Esophagus muscularis mucosa (tissue), 4 donors: ENCODE measurements at regions not wholly inside any gene's neighbourhood (a gene's known extent, or its start where the extent isn't known, plus 50 kb on each side); places are given as distances from the start of the nearest gene placed in this dataset.

Experiments used
- DNase-seq: peaks from one replicate; pipeline ENCODE4 v3.0.0-alpha.2; 2017; ENCODE audit errors: extremely low spot score
- H3K27ac ChIP-seq, 4 donors: fragments of 200-600 bp; sonication (generic); replicated peaks in 1 of 4; 1 replicate in 3 of 4; 2 replicates in 1 of 4; pipeline ENCODE4 v1.5.1; 2016 to 2019; ENCODE audit warnings: mild to moderate bottlenecking in 1 of 4
- H3K27me3 ChIP-seq, 4 donors: fragments of 200-600 bp; sonication (generic); one replicate each; pipeline versions ENCODE4 v1.5.1 to v1.6.0; 2016 to 2019
- H3K36me3 ChIP-seq, 4 donors: fragments of 200-600 bp; sonication (generic); one replicate each; pipeline ENCODE4 v1.5.1; 2016 to 2019
- H3K4me1 ChIP-seq, 4 donors: fragments of 200-600 bp; sonication (generic); one replicate each; pipeline ENCODE4 v1.5.1; 2016 to 2019
- H3K4me3 ChIP-seq, 4 donors: fragments of 200-600 bp; sonication (generic); 1 replicate in 2 of 4; 2 replicates in 2 of 4; pipeline ENCODE4 v1.5.1; 2016 to 2019; ENCODE audit warnings: mild to moderate bottlenecking in 4 of 4, moderate library complexity in 1 of 4
- H3K9me3 ChIP-seq, 4 donors: fragments of 200-600 bp; sonication (generic); 1 replicate in 3 of 4; 2 replicates in 1 of 4; pipeline ENCODE4 v1.5.1; 2016 to 2019
- EP300 ChIP-seq: sonication (generic); formaldehyde crosslinking; IDR thresholded peaks from one replicate; pipeline ENCODE4 v1.6.1; 2017; ENCODE audit warnings: antibody characterized with exemption
- POLR2A ChIP-seq: fragments of 450-650 bp; IDR thresholded peaks from one replicate; pipeline ENCODE4 v1.6.1; 2017; ENCODE audit warnings: antibody characterized with exemption, moderate library complexity, mild to moderate bottlenecking, low read depth
- POLR2AphosphoS5 ChIP-seq, 2 donors: sonication (generic); formaldehyde crosslinking; IDR thresholded peaks; one replicate each; pipeline ENCODE4 v1.6.1; 2017; ENCODE audit warnings: antibody characterized with exemption in 2 of 2
- WGBS: methylation state at CpG from one replicate; pipeline ENCODE4 v1.1.5; 2018; 5-methylcytosine and 5-hydroxymethylcytosine counted together
- intact Hi-C: fragments of 100-400 bp; cut with DNase I; formaldehyde crosslinking; loops from one replicate; pipeline ENCODE4 v1.15.1; 2023
- TF ChIP-seq, protein P1 (sequence below), 3 experiments: fragments of 200-600 bp in 2 of 3; fragments of 450-650 bp in 1 of 3; sonication (generic) in 2 of 3; IDR thresholded peaks; one replicate each; pipeline ENCODE4 v1.5.1; 2017 to 2019; ENCODE audit warnings: antibody characterized with exemption in 3 of 3, mild to moderate bottlenecking in 2 of 3, moderate library complexity in 1 of 3

DNA sequence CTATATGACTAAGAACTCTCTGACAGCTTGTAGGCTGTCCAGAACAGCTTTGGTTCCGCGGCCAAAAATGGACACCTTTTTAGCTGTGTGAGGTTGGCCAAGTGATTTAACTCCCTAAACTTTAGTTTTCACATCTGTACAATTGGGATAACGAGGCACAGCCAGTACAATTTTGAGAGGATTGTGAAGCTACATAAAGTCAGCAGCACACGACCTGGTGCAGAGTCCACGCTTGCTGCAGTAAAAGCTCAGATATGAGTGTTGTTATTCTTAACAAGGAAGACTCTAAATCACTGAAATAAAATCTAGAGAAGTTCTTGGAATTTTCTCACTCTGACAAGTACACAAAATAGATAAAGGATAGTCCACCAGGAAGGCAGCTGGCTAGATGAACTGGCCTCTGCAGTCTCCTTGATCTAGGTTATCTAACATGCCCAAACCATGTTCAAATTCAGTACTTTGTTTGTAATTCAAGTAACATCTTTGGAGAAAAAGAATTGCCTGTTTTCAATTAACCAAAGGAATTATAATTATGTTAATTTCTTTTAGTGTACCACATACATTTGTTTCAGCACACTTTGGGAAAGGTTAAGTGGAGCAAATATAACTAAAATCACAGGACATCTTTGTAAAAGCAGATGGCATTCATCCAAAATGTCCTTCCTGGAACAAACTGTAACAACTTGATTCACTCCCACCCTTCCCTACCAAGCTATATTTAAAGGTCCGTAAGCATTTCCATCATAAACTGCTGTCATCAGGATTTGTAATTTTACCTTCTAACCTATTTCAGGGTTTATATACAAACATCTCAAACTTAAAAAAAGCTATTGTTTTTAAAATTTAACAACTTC, 201.7 kb upstream of the STK17B start:
- TF ChIP-seq, protein P1, sequence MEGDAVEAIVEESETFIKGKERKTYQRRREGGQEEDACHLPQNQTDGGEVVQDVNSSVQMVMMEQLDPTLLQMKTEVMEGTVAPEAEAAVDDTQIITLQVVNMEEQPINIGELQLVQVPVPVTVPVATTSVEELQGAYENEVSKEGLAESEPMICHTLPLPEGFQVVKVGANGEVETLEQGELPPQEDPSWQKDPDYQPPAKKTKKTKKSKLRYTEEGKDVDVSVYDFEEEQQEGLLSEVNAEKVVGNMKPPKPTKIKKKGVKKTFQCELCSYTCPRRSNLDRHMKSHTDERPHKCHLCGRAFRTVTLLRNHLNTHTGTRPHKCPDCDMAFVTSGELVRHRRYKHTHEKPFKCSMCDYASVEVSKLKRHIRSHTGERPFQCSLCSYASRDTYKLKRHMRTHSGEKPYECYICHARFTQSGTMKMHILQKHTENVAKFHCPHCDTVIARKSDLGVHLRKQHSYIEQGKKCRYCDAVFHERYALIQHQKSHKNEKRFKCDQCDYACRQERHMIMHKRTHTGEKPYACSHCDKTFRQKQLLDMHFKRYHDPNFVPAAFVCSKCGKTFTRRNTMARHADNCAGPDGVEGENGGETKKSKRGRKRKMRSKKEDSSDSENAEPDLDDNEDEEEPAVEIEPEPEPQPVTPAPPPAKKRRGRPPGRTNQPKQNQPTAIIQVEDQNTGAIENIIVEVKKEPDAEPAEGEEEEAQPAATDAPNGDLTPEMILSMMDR (IDR thresholded peaks at IDR 0.05) = no peak
- TF ChIP-seq POLR2A (no peak), POLR2AphosphoS5 (IDR thresholded peaks at IDR 0.05) (no peak), EP300 (no peak)
- 26% methylated on average over 6 of the region's 6 CpGs for WGBS

DNA sequence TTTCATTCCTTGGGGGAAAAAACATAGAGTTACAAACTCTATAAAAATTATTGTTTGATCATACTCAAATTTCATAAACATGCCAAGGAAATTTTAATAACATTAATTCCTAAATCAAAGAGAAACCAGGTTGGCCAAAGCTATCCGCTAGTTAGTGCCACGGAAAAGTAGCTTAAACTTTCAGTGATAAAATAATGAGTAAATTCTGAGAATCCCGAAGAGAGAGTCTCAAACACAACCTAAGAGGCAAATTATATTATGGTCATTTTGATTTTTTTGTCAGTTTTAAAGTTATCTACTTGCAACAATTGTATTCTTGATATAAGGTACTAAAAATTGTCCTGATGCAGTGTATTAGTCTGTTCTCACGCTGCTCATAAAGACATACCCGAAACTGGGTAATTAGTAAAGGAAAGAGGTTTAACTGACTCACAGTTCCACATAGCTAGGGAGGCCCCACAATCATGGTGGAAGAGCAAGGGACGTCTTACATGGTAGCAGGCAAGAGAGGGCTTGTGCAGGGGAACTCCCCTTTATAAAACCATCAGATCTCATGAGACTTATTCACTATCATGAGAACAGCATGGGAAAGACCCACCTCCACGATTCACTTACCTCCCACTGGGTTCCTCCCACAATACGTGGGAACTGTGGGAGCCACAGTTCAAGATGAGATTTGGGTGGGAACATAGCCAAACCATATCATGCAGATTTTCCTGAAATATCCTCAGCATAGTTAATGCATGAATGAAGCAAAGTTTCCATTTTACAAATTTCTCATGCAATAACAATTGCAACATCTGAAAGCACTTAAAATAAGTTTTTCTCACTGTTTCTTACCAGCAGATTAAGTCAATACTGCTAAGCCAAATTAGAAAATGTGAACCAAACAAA, 205.9 kb upstream of the STK17B start:
- DNase-seq = no peak
- H3K27ac ChIP-seq = no peak overlapping the region
- no peaks in the 10 kb centered on the region for H3K36me3 ChIP-seq
- H3K27me3 ChIP-seq = no peaks in the 10 kb centered on the region
- H3K9me3 ChIP-seq = no peaks in the 10 kb centered on the region
- H3K4me3 ChIP-seq = no peak overlapping the region
- 95% methylated on average over 8 of the region's 8 CpGs for WGBS
- TF ChIP-seq POLR2AphosphoS5 (IDR thresholded peaks at IDR 0.05) (no peak), POLR2A (no peak), EP300 (no peak)
- TF ChIP-seq, protein P1 (IDR thresholded peaks at IDR 0.05) = no peak
- H3K4me1 ChIP-seq = peaks cover 25 to 35% (median 29%) of the 10 kb centered on the region in 4 donors
- intact Hi-C loops = no loop called here

More for the DNA sequence above, 201.7 kb upstream of the STK17B start:
- DNase-seq = no peak
- H3K4me3 ChIP-seq = no peak overlapping the region
- intact Hi-C loops = no loop called here
- peak overlapping the region; percentile 21 to 51 (median 43) for H3K27ac ChIP-seq
- no peaks in the 10 kb centered on the region for H3K36me3 ChIP-seq
- H3K9me3 ChIP-seq = peaks cover 0 to 16% (median 0%) of the 10 kb centered on the region in 4 donors
- H3K27me3 ChIP-seq = no peaks in the 10 kb centered on the region
- H3K4me1 ChIP-seq = peaks cover 14 to 19% (median 17%) of the 10 kb centered on the region in 4 donors

DNA sequence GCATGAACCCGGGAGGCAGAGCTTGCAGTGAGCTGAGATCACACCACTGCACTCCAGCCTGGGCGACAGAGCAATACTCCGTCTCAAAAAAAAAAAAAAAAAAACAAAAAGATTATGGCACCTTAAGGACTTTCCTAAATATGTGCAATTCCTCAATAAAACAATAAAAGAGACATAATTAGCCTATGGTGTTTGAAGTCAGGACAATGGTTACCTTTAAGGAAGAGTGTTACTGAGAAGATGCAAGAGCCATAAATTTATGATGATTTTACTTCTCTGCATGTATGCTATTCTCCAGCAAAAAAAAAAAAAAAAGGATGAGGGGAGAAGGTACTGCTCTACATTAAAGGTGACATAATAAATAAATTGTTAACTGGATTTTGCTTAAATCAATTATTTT, 208.2 kb upstream of the STK17B start:
- H3K4me1 ChIP-seq = peaks cover 14 to 19% (median 16%) of the 10 kb centered on the region in 4 donors
- H3K27me3 ChIP-seq = no peaks in the 10 kb centered on the region
- no peak overlapping the region for H3K27ac ChIP-seq
- intact Hi-C loops = no loop called here
- 96% methylated on average over 3 of the region's 3 CpGs for WGBS
- no peak for DNase-seq
- H3K9me3 ChIP-seq = no peaks in the 10 kb centered on the region
- H3K36me3 ChIP-seq = no peaks in the 10 kb centered on the region
- TF ChIP-seq POLR2AphosphoS5 (IDR thresholded peaks at IDR 0.05) (no peak), EP300 (no peak), POLR2A (no peak)
- TF ChIP-seq, protein P1 (IDR thresholded peaks at IDR 0.05) = no peak
- no peak overlapping the region for H3K4me3 ChIP-seq

DNA sequence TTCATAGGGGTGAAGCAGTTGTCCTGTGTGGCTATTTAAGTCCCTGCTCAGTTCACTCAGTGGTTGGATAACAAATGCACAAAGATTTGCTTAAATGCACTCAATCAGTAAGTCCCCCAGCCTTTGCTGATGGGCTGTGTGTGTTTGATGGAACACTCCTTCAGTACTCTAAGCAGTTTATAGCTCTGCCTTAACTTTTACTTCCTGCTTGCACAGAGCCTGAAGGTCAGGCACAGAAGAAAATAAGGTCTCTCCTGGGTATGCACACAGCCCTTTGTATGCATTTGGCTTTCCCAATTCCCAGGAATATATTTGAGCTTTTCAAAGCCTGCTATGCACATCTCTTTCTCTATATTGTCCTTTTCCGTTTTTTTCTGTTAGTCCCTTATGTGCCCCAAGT, 208.7 kb upstream of the STK17B start:
- Histone ChIP-seq H3K4me1 (peaks cover 14 to 19% (median 16%) of the 10 kb centered on the region in 4 donors), H3K36me3 (no peaks in the 10 kb centered on the region), H3K4me3 (no peak overlapping the region), H3K9me3 (no peaks in the 10 kb centered on the region), H3K27ac (no peak overlapping the region), H3K27me3 (no peaks in the 10 kb centered on the region)
- intact Hi-C loops = no loop called here
- WGBS = 53% methylated on average over 1 of the region's 1 CpG
- DNase-seq = no peak
- TF ChIP-seq POLR2AphosphoS5 (IDR thresholded peaks at IDR 0.05) = no peak

DNA sequence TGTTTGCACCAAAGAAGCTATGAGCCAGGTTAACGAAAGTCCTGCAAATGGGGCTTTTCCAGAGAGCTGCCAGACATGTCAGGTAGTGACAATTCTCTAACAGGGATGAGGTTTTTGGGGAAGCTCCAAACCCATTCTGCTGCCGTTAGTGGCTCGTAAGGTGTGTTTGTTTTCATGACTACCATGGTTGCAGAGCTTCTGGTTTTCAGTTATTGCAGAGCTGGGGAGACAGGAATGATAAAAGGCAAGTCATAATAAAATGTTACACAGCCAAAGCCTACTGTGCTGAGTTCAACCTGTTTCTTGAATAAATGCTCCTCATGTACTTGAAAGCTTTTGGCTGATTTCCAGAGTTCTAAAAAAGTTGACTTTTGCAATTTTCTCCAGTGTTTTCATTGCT, 209.2 kb upstream of the STK17B start:
- no peak for DNase-seq
- TF ChIP-seq POLR2A (no peak), EP300 (no peak), POLR2AphosphoS5 (IDR thresholded peaks at IDR 0.05) (no peak)
- TF ChIP-seq, protein P1 (IDR thresholded peaks at IDR 0.05) = no peak
- H3K27me3 ChIP-seq = no peaks in the 10 kb centered on the region
- intact Hi-C loops = no loop called here
- H3K27ac ChIP-seq = no peak overlapping the region
- WGBS = 25% methylated on average over 3 of the region's 3 CpGs
- H3K9me3 ChIP-seq = no peaks in the 10 kb centered on the region
- H3K36me3 ChIP-seq = no peaks in the 10 kb centered on the region
- peaks cover 14 to 19% (median 16%) of the 10 kb centered on the region in 4 donors for H3K4me1 ChIP-seq
- no peak overlapping the region for H3K4me3 ChIP-seq
